CD4-positive, alpha-beta T cell (primary cell): ENCODE measurements at regions not wholly inside any gene's neighbourhood (a gene's known extent, or its start where the extent isn't known, plus 50 kb on each side); places are given as distances from the start of the nearest gene placed in this dataset.

Experiments
- ATAC-seq: fragments of 200-7000 bp; cut with Tn5 transposase; one replicate; pipeline ENCODE4 v1.10.0; 2022; ENCODE audit warnings: mild to moderate bottlenecking; ENCODE audit not compliant: poor library complexity
- CTCF ChIA-PET: fragments of 350-600 bp; sonication (Branson Sonifier 250); formaldehyde crosslinking; loops from one replicate; lab custom pipeline; 2021; ENCODE audit warnings: antibody characterized with exemption, inconsistent platforms; lab: Charles Lee
- POLR2A ChIA-PET: fragments of 350-600 bp; sonication (Branson Sonifier 250); formaldehyde crosslinking; loops from one replicate; lab custom pipeline; 2021; ENCODE audit warnings: antibody characterized with exemption, inconsistent platforms; lab: Charles Lee
- DNase-seq, 14 experiments: peaks; one replicate each; pipeline ENCODE4 v3.0.0-alpha.2; 2013 to 2020; ENCODE audit warnings: mixed read lengths in 2 of 14
- H3K27ac ChIP-seq, 2 donors: one replicate each; pipeline versions ENCODE4 v1.5.1 to v1.7.0; 2013; ENCODE audit warnings: low read length in 2 of 2, low read depth in 1 of 2, mild to moderate bottlenecking in 1 of 2
- H3K27me3 ChIP-seq, 2 experiments: 1 replicate in 1 of 2; 2 replicates in 1 of 2; pipeline versions ENCODE4 v1.6.1 to v1.7.0; 2013; ENCODE audit warnings: low read length in 2 of 2, control low read depth in 1 of 2, mild to moderate bottlenecking in 1 of 2, moderate library complexity in 1 of 2; ENCODE audit not compliant: insufficient read depth in 2 of 2, control insufficient read depth in 1 of 2
- H3K36me3 ChIP-seq: one replicate; pipeline ENCODE4 v1.6.1; 2013; ENCODE audit warnings: low read length, control low read depth; ENCODE audit not compliant: insufficient read depth
- H3K4me1 ChIP-seq: one replicate; pipeline ENCODE4 v1.6.1; 2013; ENCODE audit warnings: low read length, control low read depth; ENCODE audit not compliant: insufficient read depth
- H3K4me3 ChIP-seq: one replicate; pipeline ENCODE4 v1.5.1; 2013; ENCODE audit warnings: mild to moderate bottlenecking, low read length, moderate library complexity
- H3K9me3 ChIP-seq, 2 experiments: 1 replicate in 1 of 2; 2 replicates in 1 of 2; pipeline versions ENCODE4 v1.6.1 to v1.7.0; 2013; ENCODE audit warnings: low read length in 2 of 2, mild to moderate bottlenecking in 2 of 2, control low read depth in 1 of 2, moderate library complexity in 1 of 2; ENCODE audit not compliant: control insufficient read depth in 1 of 2, insufficient read depth in 1 of 2
- H3K27ac Mint-ChIP-seq: one replicate; pipeline ENCODE4 v1.8.0; 2020; ENCODE audit warnings: mixed read lengths
- H3K27me3 Mint-ChIP-seq: one replicate; pipeline ENCODE4 v1.8.0; 2021; ENCODE audit warnings: mixed read lengths
- H3K36me3 Mint-ChIP-seq: one replicate; pipeline ENCODE4 v1.8.0; 2021; ENCODE audit warnings: low read depth, mixed read lengths
- H3K4me1 Mint-ChIP-seq: one replicate; pipeline ENCODE4 v1.8.0; 2021; ENCODE audit warnings: low read depth, mixed read lengths
- H3K4me3 Mint-ChIP-seq: one replicate; pipeline ENCODE4 v1.8.0; 2020; ENCODE audit warnings: mild to moderate bottlenecking, mixed read lengths
- H3K9me3 Mint-ChIP-seq: one replicate; pipeline ENCODE4 v1.8.0; 2020; ENCODE audit warnings: mixed read lengths
- CTCF ChIP-seq: fragments of 200-600 bp; IDR thresholded peaks from one replicate; pipeline ENCODE4 v1.8.0; 2022; ENCODE audit warnings: antibody characterized with exemption, mild to moderate bottlenecking
- intact Hi-C, 2 experiments: fragments of 100-400 bp; cut with DNase I in 1 of 2; cut with micrococcal nuclease in 1 of 2; formaldehyde crosslinking; loops; one replicate each; pipeline versions ENCODE4 v1.15.1 to v1.9.0; 2023 to 2025; cut with DNase I, micrococcal nuclease

DNA sequence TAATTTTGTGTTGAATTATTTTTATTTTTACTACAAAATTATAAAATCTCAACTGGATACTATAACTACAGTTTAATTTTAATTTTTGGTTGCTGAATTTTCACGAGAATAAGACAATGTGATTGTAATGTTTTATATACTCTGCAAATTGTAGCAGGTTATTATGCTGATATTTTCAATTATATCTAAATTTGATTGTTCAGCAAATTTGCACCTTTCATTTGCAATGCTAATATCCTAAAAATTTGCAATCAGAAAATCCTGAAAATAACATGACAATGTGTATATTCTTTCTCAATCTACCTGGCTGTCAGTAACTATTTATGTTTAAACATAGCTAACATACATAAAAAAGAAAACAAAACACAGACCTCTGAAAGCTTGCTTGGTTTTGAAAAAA, 932.2 kb upstream of the LRFN5 start:
- Histone ChIP-seq H3K4me3 (no peak overlapping the region), H3K9me3 (peaks cover 0 to 4% of the 10 kb centered on the region in 2 experiments), H3K27me3 (no peaks in the 10 kb centered on the region), H3K4me1 (no peaks in the 10 kb centered on the region), H3K36me3 (no peaks in the 10 kb centered on the region), H3K27ac (no peak overlapping the region)
- intact Hi-C loops: no loop called here
- Mint-ChIP-seq H3K27me3 (no peaks in the 10 kb centered on the region), H3K4me1 (no peaks in the 10 kb centered on the region), H3K9me3 (peaks cover 8% of the 10 kb centered on the region), H3K4me3 (no peak overlapping the region), H3K36me3 (no peaks in the 10 kb centered on the region), H3K27ac (no peak overlapping the region)
- no peak for ATAC-seq
- DNase-seq: no peak
- POLR2A ChIA-PET: no interaction called here
- CTCF ChIA-PET: no interaction called here
- TF ChIP-seq CTCF: no peak

DNA sequence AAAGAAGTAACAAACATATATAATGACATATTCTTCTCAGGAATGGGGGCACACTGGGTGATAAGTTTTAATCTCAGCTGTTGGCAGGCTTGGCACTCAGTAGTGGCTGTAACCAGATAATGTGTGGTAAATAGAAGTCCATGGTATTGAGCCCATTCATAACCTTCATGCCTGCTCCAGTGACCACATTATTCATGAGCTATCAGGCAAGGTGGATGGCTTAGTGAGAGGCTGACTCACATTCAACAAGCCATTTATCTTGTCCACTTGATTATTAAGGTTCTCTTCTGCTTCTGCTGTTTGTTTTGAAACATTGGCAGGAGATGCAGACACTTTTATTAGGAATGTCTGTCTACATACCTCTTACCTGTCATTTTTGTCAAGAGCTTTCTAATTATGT, 950.4 kb upstream of the LRFN5 start:
- ATAC-seq: no peak
- no peak for DNase-seq
- no peaks in the 10 kb centered on the region for H3K9me3 ChIP-seq
- Mint-ChIP-seq H3K4me3 (no peak overlapping the region), H3K27ac (no peak overlapping the region), H3K27me3 (no peaks in the 10 kb centered on the region), H3K4me1 (no peaks in the 10 kb centered on the region), H3K36me3 (no peaks in the 10 kb centered on the region), H3K9me3 (no peaks in the 10 kb centered on the region)
- no peak overlapping the region for H3K4me3 ChIP-seq
- CTCF ChIA-PET: no interaction called here
- intact Hi-C loops: no loop called here
- H3K36me3 ChIP-seq: no peaks in the 10 kb centered on the region
- POLR2A ChIA-PET: no interaction called here
- H3K27ac ChIP-seq: no peak overlapping the region
- no peaks in the 10 kb centered on the region for H3K4me1 ChIP-seq
- TF ChIP-seq CTCF: no peak
- H3K27me3 ChIP-seq: no peaks in the 10 kb centered on the region

GRCh38 chr14:40652089-40652691, 954.5 kb upstream of the LRFN5 start:
- intact Hi-C loops: no loop called here
- ChIA-PET POLR2A (no interaction called here), CTCF (no interaction called here)
- H3K9me3 ChIP-seq: no peaks in the 10 kb centered on the region
- H3K4me1 ChIP-seq: no peaks in the 10 kb centered on the region
- H3K9me3 Mint-ChIP-seq: no peaks in the 10 kb centered on the region
- H3K27me3 ChIP-seq: no peaks in the 10 kb centered on the region
- DNase-seq: no peak
- H3K4me1 Mint-ChIP-seq: no peaks in the 10 kb centered on the region
- no peaks in the 10 kb centered on the region for H3K36me3 ChIP-seq
- no peak overlapping the region for H3K27ac ChIP-seq
- H3K27ac Mint-ChIP-seq: no peak overlapping the region
- H3K27me3 Mint-ChIP-seq: no peaks in the 10 kb centered on the region
- no peak for ATAC-seq
- H3K36me3 Mint-ChIP-seq: no peaks in the 10 kb centered on the region
- TF ChIP-seq CTCF: no peak
- no peak overlapping the region for H3K4me3 Mint-ChIP-seq
- H3K4me3 ChIP-seq: no peak overlapping the region
